Fibroblast of villous mesenchyme (primary cell): ENCODE measurements at regions not wholly inside any gene's neighbourhood (a gene's known extent, or its start where the extent isn't known, plus 50 kb on each side); places are given as distances from the start of the nearest gene placed in this dataset.

Experiments used
- DNase-seq: peaks from one replicate; pipeline ENCODE4 v3.0.0-alpha.2; 2010; ENCODE audit warnings: low read depth
- H3K4me3 ChIP-seq: 2 replicates; pipeline ENCODE4 v1.5.1; 2011; ENCODE audit warnings: low read depth, mild to moderate bottlenecking, low read length
- TF ChIP-seq, protein P1 (sequence below): IDR thresholded peaks from 2 replicates; pipeline ENCODE4 v1.5.1; 2012; ENCODE audit warnings: low read depth, mild to moderate bottlenecking, low read length; ENCODE audit not compliant: insufficient read depth

DNA sequence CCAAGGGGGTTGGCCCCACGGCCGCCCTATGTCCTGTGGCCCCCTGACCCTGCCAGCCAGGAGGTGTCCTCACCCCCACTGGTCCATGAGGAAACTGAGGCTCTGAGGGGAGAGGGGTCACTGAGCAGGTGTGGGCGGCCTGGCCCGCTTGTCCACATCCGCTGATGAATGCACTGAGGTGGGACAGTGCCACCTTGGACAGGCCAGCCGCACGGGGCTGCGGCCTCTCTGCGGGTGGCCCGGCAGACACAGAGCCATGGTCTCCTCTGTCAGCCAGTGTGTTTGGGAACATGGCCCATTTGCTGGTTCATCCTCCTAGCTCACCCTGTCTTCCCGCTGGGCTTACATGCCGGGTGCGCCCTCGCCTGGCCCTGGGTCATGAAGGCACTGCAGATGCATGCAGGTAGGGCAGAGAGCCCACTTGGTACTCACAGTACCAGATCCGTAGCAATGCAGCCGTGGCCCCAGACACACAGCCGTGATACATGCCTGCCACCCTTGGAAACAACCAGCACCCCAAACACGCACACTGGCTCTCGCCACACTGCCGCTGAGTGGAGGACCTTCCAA is 93.9 kb downstream of the ENGASE start:
- H3K4me3 ChIP-seq: no peak overlapping the region
- TF ChIP-seq, protein P1, sequence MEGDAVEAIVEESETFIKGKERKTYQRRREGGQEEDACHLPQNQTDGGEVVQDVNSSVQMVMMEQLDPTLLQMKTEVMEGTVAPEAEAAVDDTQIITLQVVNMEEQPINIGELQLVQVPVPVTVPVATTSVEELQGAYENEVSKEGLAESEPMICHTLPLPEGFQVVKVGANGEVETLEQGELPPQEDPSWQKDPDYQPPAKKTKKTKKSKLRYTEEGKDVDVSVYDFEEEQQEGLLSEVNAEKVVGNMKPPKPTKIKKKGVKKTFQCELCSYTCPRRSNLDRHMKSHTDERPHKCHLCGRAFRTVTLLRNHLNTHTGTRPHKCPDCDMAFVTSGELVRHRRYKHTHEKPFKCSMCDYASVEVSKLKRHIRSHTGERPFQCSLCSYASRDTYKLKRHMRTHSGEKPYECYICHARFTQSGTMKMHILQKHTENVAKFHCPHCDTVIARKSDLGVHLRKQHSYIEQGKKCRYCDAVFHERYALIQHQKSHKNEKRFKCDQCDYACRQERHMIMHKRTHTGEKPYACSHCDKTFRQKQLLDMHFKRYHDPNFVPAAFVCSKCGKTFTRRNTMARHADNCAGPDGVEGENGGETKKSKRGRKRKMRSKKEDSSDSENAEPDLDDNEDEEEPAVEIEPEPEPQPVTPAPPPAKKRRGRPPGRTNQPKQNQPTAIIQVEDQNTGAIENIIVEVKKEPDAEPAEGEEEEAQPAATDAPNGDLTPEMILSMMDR: no peak
- DNase-seq: no peak

GRCh38 chr17:79167486-79167885 is 92.9 kb downstream of the ENGASE start:
- TF ChIP-seq, protein P1: no peak
- H3K4me3 ChIP-seq: no peak overlapping the region
- DNase-seq: no peak

DNA sequence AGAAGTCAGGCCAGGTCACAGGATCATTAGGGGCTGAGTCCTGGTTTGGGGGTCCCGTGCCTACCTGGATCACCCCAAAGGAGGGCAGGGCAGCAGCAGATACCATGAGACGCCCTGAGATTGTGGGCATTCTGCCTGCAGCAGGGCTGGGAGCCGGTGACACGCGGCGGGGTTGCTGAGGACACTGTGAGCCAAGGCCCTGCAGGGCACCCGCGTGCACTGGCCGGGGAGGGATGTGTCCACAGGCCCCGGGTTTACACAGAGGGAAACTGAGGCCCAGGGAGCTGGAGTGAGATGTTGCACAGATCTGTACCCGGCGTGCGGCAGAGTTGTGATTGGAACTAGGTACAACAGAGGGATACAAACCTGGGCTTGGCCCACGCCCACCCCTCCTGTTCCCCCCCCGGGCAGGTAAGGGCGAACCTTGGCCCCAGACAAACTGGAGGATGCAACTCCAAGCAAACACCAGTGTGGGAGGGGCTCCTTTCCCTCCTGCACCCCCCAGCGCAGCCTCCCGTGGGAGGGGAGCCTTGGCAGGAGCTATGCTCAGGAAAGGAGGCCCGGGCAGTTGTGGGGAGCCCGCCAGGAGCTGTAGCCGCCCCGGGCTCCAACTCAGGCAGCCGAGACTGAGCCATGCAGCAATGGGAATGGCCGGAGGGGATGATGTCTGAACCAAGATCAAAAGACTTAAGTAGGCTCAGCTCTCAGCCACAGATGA is 91.3 kb downstream of the ENGASE start:
- H3K4me3 ChIP-seq: no peak overlapping the region
- TF ChIP-seq, protein P1: no peak
- no peak for DNase-seq

DNA sequence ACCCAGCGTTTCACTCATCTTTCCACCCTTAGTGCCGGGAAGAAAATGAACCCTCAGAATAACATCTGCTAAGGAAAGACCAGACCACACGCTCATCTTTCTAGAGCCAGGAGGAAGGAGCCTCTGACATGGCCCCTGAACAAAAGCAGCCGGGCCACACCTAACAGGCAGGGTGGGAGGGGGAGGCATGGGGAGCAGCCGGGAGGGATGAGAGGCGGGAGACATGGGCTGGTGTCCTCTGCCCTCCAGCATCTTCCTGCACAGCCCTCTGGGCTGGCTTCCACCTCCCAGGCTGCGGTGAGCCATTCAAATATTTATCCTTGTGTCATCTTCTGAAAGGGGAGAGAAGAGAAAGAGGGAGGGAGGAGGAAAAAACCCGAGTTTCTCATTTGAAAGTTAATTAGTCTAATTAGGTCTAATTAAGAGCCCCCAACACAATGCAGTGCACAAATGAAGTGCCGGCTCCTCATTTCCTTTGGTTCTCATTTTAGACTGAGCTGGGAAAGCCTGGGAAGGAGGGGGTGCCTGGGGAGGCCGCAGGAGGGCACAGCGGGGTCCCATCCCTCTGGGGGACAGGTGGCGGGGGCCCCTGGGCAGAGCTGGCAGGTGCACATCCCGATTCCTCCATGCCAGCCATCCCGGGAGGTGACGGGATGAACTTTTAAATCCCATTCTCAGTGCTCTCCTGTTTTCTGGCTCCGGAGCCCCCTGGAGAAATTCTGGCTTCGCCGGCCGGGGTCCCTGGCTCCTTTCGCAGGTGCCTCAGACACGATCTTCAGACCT is 90.5 kb downstream of the ENGASE start:
- H3K4me3 ChIP-seq: no peak overlapping the region
- DNase-seq: no peak
- TF ChIP-seq, protein P1: no peak

DNA sequence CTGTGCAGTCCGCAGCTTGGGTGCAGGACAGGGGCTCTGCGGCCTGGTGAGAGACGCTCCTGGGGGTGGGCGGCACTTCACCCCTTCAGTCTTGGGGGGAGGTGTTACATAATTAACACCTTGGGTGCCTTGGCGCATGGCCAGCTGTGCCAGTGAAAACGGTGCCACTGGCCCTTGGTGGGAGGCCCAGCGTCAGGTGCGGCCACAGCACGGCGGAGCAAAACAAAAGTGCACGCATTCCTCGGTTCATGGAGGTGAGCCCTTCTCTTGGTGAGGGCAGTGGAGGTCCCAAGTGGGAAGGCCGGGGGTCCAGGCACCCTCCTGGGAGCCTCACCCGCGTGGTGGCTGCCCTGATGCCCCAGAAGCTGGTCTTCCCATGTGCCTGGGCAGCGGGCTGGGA is 89.8 kb downstream of the ENGASE start:
- no peak overlapping the region for H3K4me3 ChIP-seq
- TF ChIP-seq, protein P1: no peak
- DNase-seq: no peak

- H3K4me3 ChIP-seq: no peak overlapping the region
- TF ChIP-seq, protein P1: no peak
- no peak for DNase-seq
Measured at GRCh38 chr17:79163071-79163470, 88.4 kb downstream of the ENGASE start.
